ENCODE measurements at regions not wholly inside any gene's neighbourhood (a gene's known extent, or its start where the extent isn't known, plus 50 kb on each side); places are given as distances from the start of the nearest gene placed in this dataset.

- 41% methylated on average over 2 of the region's 5 CpGs for WGBS (ENCODE audit: insufficient coverage)
- peaks cover 0 to 2% (median 0%) of the 10 kb centered on the region in 7 donors for H3K9me3 Mint-ChIP-seq
- no peaks in the 10 kb centered on the region for H3K27me3 Mint-ChIP-seq (ENCODE audit: low read depth in 3 of 3)
- Histone ChIP-seq H3K9ac (ENCODE audit: insufficient read depth, low read length, poor library complexity, severe bottlenecking) (no peak overlapping the region), H3K27ac (ENCODE audit: low read depth in 1 of 2, low read length in 2 of 2) (no peak overlapping the region), H3K36me3 (replicated peaks in 1 of 2; ENCODE audit: control insufficient read depth in 1 of 2, insufficient read depth in 2 of 2, low read length in 2 of 2) (no peaks in the 10 kb centered on the region), H3K9me3 (replicated peaks in 1 of 2; ENCODE audit: control insufficient read depth in 1 of 2, insufficient read depth in 1 of 2, low read length in 2 of 2) (no peaks in the 10 kb centered on the region), H3K79me2 (ENCODE audit: insufficient read depth, low read length) (no peaks in the 10 kb centered on the region), H3K27me3 (ENCODE audit: control insufficient read depth in 2 of 2, insufficient read depth in 2 of 2, low read length in 2 of 2) (no peaks in the 10 kb centered on the region), H4K20me1 (ENCODE audit: insufficient read depth, low read length) (no peaks in the 10 kb centered on the region), H3K4me2 (replicated peaks; ENCODE audit: extremely low read depth, low read length, poor library complexity, severe bottlenecking) (no peak overlapping the region), H3K4me1 (ENCODE audit: control insufficient read depth in 1 of 2, insufficient read depth in 2 of 2, low read length in 2 of 2) (no peaks in the 10 kb centered on the region), H3K4me3 (replicated peaks in 1 of 3; ENCODE audit: low read depth in 2 of 3, low read length in 3 of 3) (no peak overlapping the region), H2AFZ (ENCODE audit: insufficient read depth, low read depth, low read length, poor library complexity, severe bottlenecking) (no peak overlapping the region)
- H3K4me1 Mint-ChIP-seq: no peaks in the 10 kb centered on the region
- H3K27ac Mint-ChIP-seq: no peak overlapping the region
- no peak for DNase-seq
- no peaks in the 10 kb centered on the region for H3K36me3 Mint-ChIP-seq
- TF ChIP-seq, protein P1, sequence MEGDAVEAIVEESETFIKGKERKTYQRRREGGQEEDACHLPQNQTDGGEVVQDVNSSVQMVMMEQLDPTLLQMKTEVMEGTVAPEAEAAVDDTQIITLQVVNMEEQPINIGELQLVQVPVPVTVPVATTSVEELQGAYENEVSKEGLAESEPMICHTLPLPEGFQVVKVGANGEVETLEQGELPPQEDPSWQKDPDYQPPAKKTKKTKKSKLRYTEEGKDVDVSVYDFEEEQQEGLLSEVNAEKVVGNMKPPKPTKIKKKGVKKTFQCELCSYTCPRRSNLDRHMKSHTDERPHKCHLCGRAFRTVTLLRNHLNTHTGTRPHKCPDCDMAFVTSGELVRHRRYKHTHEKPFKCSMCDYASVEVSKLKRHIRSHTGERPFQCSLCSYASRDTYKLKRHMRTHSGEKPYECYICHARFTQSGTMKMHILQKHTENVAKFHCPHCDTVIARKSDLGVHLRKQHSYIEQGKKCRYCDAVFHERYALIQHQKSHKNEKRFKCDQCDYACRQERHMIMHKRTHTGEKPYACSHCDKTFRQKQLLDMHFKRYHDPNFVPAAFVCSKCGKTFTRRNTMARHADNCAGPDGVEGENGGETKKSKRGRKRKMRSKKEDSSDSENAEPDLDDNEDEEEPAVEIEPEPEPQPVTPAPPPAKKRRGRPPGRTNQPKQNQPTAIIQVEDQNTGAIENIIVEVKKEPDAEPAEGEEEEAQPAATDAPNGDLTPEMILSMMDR (IDR thresholded peaks at IDR 0.05): no peak
- H3K4me3 Mint-ChIP-seq: no peak overlapping the region
- intact Hi-C loops (cut with micrococcal nuclease): no loop called here
Measured at GRCh38 chr10:61821153-61821552, 80.3 kb upstream of the ARID5B start.

DNA sequence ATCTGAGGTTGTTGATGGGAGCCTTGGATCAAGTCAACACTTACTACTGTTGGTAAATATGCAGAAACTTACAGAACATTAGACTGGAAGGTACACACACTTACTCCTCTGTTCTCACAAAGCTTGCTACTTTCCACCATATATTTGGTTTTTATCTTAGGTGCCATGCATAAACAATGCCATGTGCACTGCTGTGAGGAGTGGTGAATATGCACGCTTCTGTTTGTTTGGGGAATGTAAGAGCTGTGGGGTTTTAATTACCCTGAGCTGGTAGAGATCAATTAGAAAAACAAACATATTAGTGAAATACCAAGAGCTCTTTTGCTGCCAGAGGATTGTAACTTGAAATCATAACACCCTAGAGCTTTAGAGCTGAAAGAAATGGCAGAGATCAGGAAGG is 79.8 kb upstream of the ARID5B start:
- Mint-ChIP-seq H3K36me3 (no peaks in the 10 kb centered on the region), H3K4me3 (no peak overlapping the region), H3K27ac (no peak overlapping the region), H3K4me1 (no peaks in the 10 kb centered on the region), H3K9me3 (peaks cover 0 to 2% (median 0%) of the 10 kb centered on the region in 7 donors), H3K27me3 (ENCODE audit: low read depth in 3 of 3) (no peaks in the 10 kb centered on the region)
- Histone ChIP-seq H3K4me3 (replicated peaks in 1 of 3; ENCODE audit: low read depth in 2 of 3, low read length in 3 of 3) (no peak overlapping the region), H3K9ac (ENCODE audit: insufficient read depth, low read length, poor library complexity, severe bottlenecking) (no peak overlapping the region), H3K4me1 (ENCODE audit: control insufficient read depth in 1 of 2, insufficient read depth in 2 of 2, low read length in 2 of 2) (no peaks in the 10 kb centered on the region), H2AFZ (ENCODE audit: insufficient read depth, low read depth, low read length, poor library complexity, severe bottlenecking) (no peak overlapping the region), H4K20me1 (ENCODE audit: insufficient read depth, low read length) (no peaks in the 10 kb centered on the region), H3K36me3 (replicated peaks in 1 of 2; ENCODE audit: control insufficient read depth in 1 of 2, insufficient read depth in 2 of 2, low read length in 2 of 2) (no peaks in the 10 kb centered on the region), H3K9me3 (replicated peaks in 1 of 2; ENCODE audit: control insufficient read depth in 1 of 2, insufficient read depth in 1 of 2, low read length in 2 of 2) (no peaks in the 10 kb centered on the region), H3K27ac (ENCODE audit: low read depth in 1 of 2, low read length in 2 of 2) (no peak overlapping the region), H3K4me2 (replicated peaks; ENCODE audit: extremely low read depth, low read length, poor library complexity, severe bottlenecking) (no peak overlapping the region), H3K27me3 (ENCODE audit: control insufficient read depth in 2 of 2, insufficient read depth in 2 of 2, low read length in 2 of 2) (no peaks in the 10 kb centered on the region), H3K79me2 (ENCODE audit: insufficient read depth, low read length) (no peaks in the 10 kb centered on the region)
- no peak for DNase-seq
- intact Hi-C loops (cut with micrococcal nuclease): no loop called here
- TF ChIP-seq, protein P1 (IDR thresholded peaks at IDR 0.05): no peak
- WGBS (ENCODE audit: insufficient coverage): no CpG with 5 or more reads among the region's 1 CpG
